Bronchial epithelial cell (primary cell): ENCODE measurements at regions not wholly inside any gene's neighbourhood (a gene's known extent, or its start where the extent isn't known, plus 50 kb on each side); places are given as distances from the start of the nearest gene placed in this dataset.

Source experiments
- DNase-seq: peaks from one replicate; pipeline ENCODE4 v3.0.0-alpha.2; 2010; ENCODE audit warnings: low read depth
- FAIRE-seq: peaks from 2 replicates; lab custom pipeline; 2011; peaks lifted over from hg19 to GRCh38; lab: Jason Lieb, UNC
- H3K27me3 ChIP-seq: 2 replicates; pipeline ENCODE4 v1.5.1; 2011; ENCODE audit warnings: low read length; ENCODE audit not compliant: control insufficient read depth, insufficient read depth
- H3K36me3 ChIP-seq: 2 replicates; pipeline ENCODE4 v1.5.1; 2011; ENCODE audit warnings: low read length; ENCODE audit not compliant: control insufficient read depth, insufficient read depth
- H3K4me3 ChIP-seq: 2 replicates; pipeline ENCODE4 v1.5.1; 2011; ENCODE audit warnings: mild to moderate bottlenecking, low read depth, low read length, control low read depth
- TF ChIP-seq, protein P1 (sequence below): IDR thresholded peaks from 2 replicates; pipeline ENCODE4 v1.5.1; 2011; ENCODE audit warnings: mild to moderate bottlenecking, moderate library complexity, low read length, control low read depth, inconsistent platforms; ENCODE audit not compliant: insufficient read depth, severe bottlenecking

- TF ChIP-seq, protein P1, sequence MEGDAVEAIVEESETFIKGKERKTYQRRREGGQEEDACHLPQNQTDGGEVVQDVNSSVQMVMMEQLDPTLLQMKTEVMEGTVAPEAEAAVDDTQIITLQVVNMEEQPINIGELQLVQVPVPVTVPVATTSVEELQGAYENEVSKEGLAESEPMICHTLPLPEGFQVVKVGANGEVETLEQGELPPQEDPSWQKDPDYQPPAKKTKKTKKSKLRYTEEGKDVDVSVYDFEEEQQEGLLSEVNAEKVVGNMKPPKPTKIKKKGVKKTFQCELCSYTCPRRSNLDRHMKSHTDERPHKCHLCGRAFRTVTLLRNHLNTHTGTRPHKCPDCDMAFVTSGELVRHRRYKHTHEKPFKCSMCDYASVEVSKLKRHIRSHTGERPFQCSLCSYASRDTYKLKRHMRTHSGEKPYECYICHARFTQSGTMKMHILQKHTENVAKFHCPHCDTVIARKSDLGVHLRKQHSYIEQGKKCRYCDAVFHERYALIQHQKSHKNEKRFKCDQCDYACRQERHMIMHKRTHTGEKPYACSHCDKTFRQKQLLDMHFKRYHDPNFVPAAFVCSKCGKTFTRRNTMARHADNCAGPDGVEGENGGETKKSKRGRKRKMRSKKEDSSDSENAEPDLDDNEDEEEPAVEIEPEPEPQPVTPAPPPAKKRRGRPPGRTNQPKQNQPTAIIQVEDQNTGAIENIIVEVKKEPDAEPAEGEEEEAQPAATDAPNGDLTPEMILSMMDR = no peak
- no peak overlapping the region for H3K4me3 ChIP-seq
- no peak for DNase-seq
- FAIRE-seq = no peak
- H3K27me3 ChIP-seq = no peaks in the 10 kb centered on the region
- H3K36me3 ChIP-seq = no peaks in the 10 kb centered on the region
These were observed 202.3 kb upstream of the AGR3 start for GRCh38 chr7:17084166-17084475.

GRCh38 chr7:17085186-17085585, 203.4 kb upstream of the AGR3 start:
- Histone ChIP-seq H3K4me3 (no peak overlapping the region), H3K36me3 (no peaks in the 10 kb centered on the region), H3K27me3 (no peaks in the 10 kb centered on the region)
- DNase-seq = no peak
- TF ChIP-seq, protein P1 = no peak
- no peak for FAIRE-seq

DNA sequence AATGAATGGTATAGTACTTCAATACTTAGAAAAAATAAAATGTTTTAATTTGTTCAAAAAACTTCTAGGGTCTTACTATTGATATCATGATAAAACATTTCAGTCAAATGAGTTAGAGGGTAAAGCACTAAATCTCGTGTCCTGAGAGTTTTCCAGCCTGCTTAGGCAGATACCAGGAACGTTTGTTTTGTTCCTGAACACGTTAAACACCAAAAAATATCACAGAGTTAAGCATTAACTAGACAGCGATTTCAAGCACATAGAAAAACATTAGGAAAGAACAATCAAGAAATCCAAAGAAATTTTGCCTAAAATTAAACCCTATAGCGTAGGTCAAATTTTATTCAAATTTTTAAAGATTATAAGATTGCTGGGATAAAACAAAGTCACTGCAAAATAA, 204.6 kb upstream of the AGR3 start:
- no peak for FAIRE-seq
- H3K36me3 ChIP-seq = no peaks in the 10 kb centered on the region
- TF ChIP-seq, protein P1 = no peak
- H3K27me3 ChIP-seq = no peaks in the 10 kb centered on the region
- DNase-seq = no peak
- no peak overlapping the region for H3K4me3 ChIP-seq

GRCh38 chr7:17090751-17091150, 207.7 kb upstream of the AHR start:
- FAIRE-seq (no peak), DNase-seq (peak; percentile 78)
- Histone ChIP-seq H3K4me3 (no peak overlapping the region), H3K27me3 (no peaks in the 10 kb centered on the region), H3K36me3 (no peaks in the 10 kb centered on the region)
- TF ChIP-seq, protein P1 = no peak

DNA sequence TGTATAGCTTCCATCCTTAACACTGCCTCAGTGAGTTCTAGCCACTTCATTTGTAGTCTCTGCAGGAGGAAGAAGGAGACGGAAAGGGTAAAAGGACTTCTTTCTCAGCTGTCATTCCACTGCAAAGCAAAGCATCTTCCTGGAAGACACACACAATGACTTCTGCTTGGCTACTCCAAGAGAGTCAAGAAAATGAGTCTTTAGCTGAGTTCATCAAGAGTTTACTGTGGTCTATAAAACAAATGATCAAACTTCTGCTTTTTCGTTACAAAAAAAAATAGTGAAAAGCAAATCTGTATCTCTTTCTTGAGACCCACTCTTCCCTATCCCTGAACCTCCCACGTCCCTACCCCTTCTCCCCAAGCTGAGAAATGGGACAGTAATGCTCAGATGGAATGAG, 205.0 kb upstream of the AHR start:
- no peaks in the 10 kb centered on the region for H3K36me3 ChIP-seq
- no peak overlapping the region for H3K4me3 ChIP-seq
- H3K27me3 ChIP-seq = no peaks in the 10 kb centered on the region
- TF ChIP-seq, protein P1 = no peak
- DNase-seq (no peak), FAIRE-seq (no peak)

GRCh38 chr7:17094963-17095574, 203.4 kb upstream of the AHR start:
- Histone ChIP-seq H3K36me3 (no peaks in the 10 kb centered on the region), H3K4me3 (no peak overlapping the region), H3K27me3 (no peaks in the 10 kb centered on the region)
- TF ChIP-seq, protein P1 = no peak
- FAIRE-seq = peak; percentile 93
- DNase-seq = peak; percentile 98
